ENCODE measurements at regions not wholly inside any gene's neighbourhood (a gene's known extent, or its start where the extent isn't known, plus 50 kb on each side); places are given as distances from the start of the nearest gene placed in this dataset.
"Not testable (repeated sequence)": the region's sequence is repeated elsewhere in the genome, so short reads cannot be mapped to it uniquely, and the experiment has no call there.

- TF ChIP-seq, protein P1, sequence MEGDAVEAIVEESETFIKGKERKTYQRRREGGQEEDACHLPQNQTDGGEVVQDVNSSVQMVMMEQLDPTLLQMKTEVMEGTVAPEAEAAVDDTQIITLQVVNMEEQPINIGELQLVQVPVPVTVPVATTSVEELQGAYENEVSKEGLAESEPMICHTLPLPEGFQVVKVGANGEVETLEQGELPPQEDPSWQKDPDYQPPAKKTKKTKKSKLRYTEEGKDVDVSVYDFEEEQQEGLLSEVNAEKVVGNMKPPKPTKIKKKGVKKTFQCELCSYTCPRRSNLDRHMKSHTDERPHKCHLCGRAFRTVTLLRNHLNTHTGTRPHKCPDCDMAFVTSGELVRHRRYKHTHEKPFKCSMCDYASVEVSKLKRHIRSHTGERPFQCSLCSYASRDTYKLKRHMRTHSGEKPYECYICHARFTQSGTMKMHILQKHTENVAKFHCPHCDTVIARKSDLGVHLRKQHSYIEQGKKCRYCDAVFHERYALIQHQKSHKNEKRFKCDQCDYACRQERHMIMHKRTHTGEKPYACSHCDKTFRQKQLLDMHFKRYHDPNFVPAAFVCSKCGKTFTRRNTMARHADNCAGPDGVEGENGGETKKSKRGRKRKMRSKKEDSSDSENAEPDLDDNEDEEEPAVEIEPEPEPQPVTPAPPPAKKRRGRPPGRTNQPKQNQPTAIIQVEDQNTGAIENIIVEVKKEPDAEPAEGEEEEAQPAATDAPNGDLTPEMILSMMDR (IDR thresholded peaks at IDR 0.05), result no peak
Observed at GRCh38 chr6:63022631-63023030, 188.6 kb upstream of the FKBP1C start.

GRCh38 chr6:63023726-63024125 is 187.5 kb upstream of the FKBP1C start:
- H3K36me3 ChIP-seq (ENCODE audit: low read depth), result no peaks in the 10 kb centered on the region
- intact Hi-C loops (cut with DNase I, micrococcal nuclease), result no loop called here
- no peak for ATAC-seq
- H3K9me3 ChIP-seq, result no peaks in the 10 kb centered on the region
- no peak for DNase-seq
- no peak overlapping the region for H3K4me3 ChIP-seq
- TF ChIP-seq, protein P1 (IDR thresholded peaks at IDR 0.05), result no peak
- no peaks in the 10 kb centered on the region for H3K4me1 ChIP-seq (ENCODE audit: low read depth)

More at GRCh38 chr6:63022631-63023030, 188.6 kb upstream of the FKBP1C start:
- ATAC-seq (no peak), DNase-seq (no peak)
- H3K4me1 ChIP-seq (ENCODE audit: low read depth), result no peaks in the 10 kb centered on the region
- no peak overlapping the region for H3K4me3 ChIP-seq
- H3K9me3 ChIP-seq, result no peaks in the 10 kb centered on the region
- intact Hi-C loops (cut with DNase I, micrococcal nuclease), result no loop called here
- H3K36me3 ChIP-seq (ENCODE audit: low read depth), result no peaks in the 10 kb centered on the region

- no peak for ATAC-seq
- Histone ChIP-seq H3K36me3 (ENCODE audit: low read depth) (no peaks in the 10 kb centered on the region), H3K9me3 (no peaks in the 10 kb centered on the region), H3K4me1 (ENCODE audit: low read depth) (no peaks in the 10 kb centered on the region), H3K4me3 (no peak overlapping the region)
- intact Hi-C loops (cut with DNase I, micrococcal nuclease), result no loop called here
- no peak for DNase-seq
- TF ChIP-seq, protein P1 (IDR thresholded peaks at IDR 0.05), result no peak
Observed at GRCh38 chr6:63049216-63049615, 162.1 kb upstream of the FKBP1C start.

- H3K36me3 ChIP-seq (ENCODE audit: low read depth); H3K4me1 ChIP-seq (ENCODE audit: low read depth); H3K9me3 ChIP-seq; DNase-seq; H3K4me3 ChIP-seq; intact Hi-C loops (cut with DNase I, micrococcal nuclease); ATAC-seq: not testable (repeated sequence)
Observed at GRCh38 chr6:63053206-63053605, 158.1 kb upstream of the FKBP1C start.

- no peaks in the 10 kb centered on the region for H3K4me1 ChIP-seq (ENCODE audit: low read depth)
- no peak for ATAC-seq
- TF ChIP-seq, protein P1 (IDR thresholded peaks at IDR 0.05), result no peak
- no peak for DNase-seq
- no peaks in the 10 kb centered on the region for H3K9me3 ChIP-seq
- no peaks in the 10 kb centered on the region for H3K36me3 ChIP-seq (ENCODE audit: low read depth)
- intact Hi-C loops (cut with DNase I, micrococcal nuclease), result no loop called here
- no peak overlapping the region for H3K4me3 ChIP-seq
Observed at GRCh38 chr6:63058601-63059000, 152.7 kb upstream of the FKBP1C start.

GRCh38 chr6:63063631-63064271 is 147.5 kb upstream of the FKBP1C start:
- no peaks in the 10 kb centered on the region for H3K36me3 ChIP-seq (ENCODE audit: low read depth)
- DNase-seq, result no peak
- intact Hi-C loops (cut with DNase I, micrococcal nuclease), result no loop called here
- no peaks in the 10 kb centered on the region for H3K4me1 ChIP-seq (ENCODE audit: low read depth)
- no peaks in the 10 kb centered on the region for H3K9me3 ChIP-seq
- TF ChIP-seq, protein P1 (IDR thresholded peaks at IDR 0.05), result no peak
- no peak overlapping the region for H3K4me3 ChIP-seq
- no peak for ATAC-seq
